BLaER1 treated with 17β-estradiol and CSF1 and Interleukin-3, amounts not matched to agents 10 nM and 100 nM (cell line): ENCODE measurements at regions not wholly inside any gene's neighbourhood (a gene's known extent, or its start where the extent isn't known, plus 50 kb on each side); places are given as distances from the start of the nearest gene placed in this dataset.
"Not testable (repeated sequence)": the region's sequence is repeated elsewhere in the genome, so short reads cannot be mapped to it uniquely, and the experiment has no call there.

Source experiments
- H3K27ac ChIP-seq, 11 experiments: shearing (Covaris generic); formaldehyde crosslinking; 2 replicates each; pipeline ENCODE4 v1.8.1; 2022
- H3K27me3 ChIP-seq, 11 experiments: shearing (Covaris generic); formaldehyde crosslinking; 2 replicates each; pipeline ENCODE4 v1.8.1; 2022
- H3K36me3 ChIP-seq, 11 experiments: shearing (Covaris generic); formaldehyde crosslinking; 2 replicates each; pipeline ENCODE4 v1.8.1; 2022
- H3K4me1 ChIP-seq, 10 experiments: shearing (Covaris generic); formaldehyde crosslinking; 2 replicates each; pipeline ENCODE4 v1.8.1; 2022
- H3K4me2 ChIP-seq, 11 experiments: shearing (Covaris generic); formaldehyde crosslinking; 2 replicates each; pipeline ENCODE4 v1.8.1; 2022
- H3K4me3 ChIP-seq, 10 experiments: shearing (Covaris generic); formaldehyde crosslinking; 2 replicates each; pipeline ENCODE4 v1.8.1; 2022
- H3K9ac ChIP-seq, 11 experiments: shearing (Covaris generic); formaldehyde crosslinking; 2 replicates each; pipeline ENCODE4 v1.8.1; 2022
- H3K9me3 ChIP-seq, 11 experiments: shearing (Covaris generic); formaldehyde crosslinking; replicated peaks in 1 of 11; 2 replicates each; pipeline ENCODE4 v1.8.1; 2022
- H4K20me1 ChIP-seq, 11 experiments: shearing (Covaris generic); formaldehyde crosslinking; 2 replicates each; pipeline ENCODE4 v1.8.1; 2022
- Cebpa-rat ChIP-seq, 11 experiments: shearing (Covaris generic); IDR thresholded peaks; 2 replicates each; pipeline ENCODE4 v1.8.1; 2022

DNA sequence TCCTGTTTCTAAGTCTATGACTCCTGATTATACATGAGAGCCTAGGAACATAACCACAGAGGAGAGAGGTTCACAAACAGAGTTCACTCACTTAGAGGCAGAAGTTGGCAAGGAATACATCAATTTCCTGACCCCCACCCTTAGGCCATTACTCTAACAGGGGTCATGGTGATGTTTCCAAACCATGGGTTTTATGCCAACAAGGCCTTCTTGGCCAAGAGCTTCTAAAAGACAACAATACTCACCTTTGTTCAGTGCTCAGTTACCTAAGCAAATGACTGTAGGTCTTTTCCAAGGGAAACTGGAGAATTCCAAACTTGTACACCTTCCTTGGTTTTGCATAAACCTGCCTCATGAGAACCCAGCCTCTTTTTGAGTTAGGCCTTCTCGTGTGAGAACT is 52.6 kb downstream of the ERICH4 start:
- Histone ChIP-seq H3K36me3 (no peaks in the 10 kb centered on the region), H3K4me3 (no peak overlapping the region), H3K9ac (no peak overlapping the region), H3K9me3 (peaks cover 0 to 7% (median 0%) of the 10 kb centered on the region in 11 experiments; a peak in 4 of 22 replicates), H3K27ac (no peak overlapping the region), H3K4me2 (no peak overlapping the region), H3K4me1 (peaks cover 0 to 2% (median 0%) of the 10 kb centered on the region in 10 experiments; a peak in 2 of 20 replicates), H3K27me3 (no peaks in the 10 kb centered on the region), H4K20me1 (no peaks in the 10 kb centered on the region)
- no peak for TF ChIP-seq Cebpa-rat (IDR thresholded peaks at IDR 0.05)

DNA sequence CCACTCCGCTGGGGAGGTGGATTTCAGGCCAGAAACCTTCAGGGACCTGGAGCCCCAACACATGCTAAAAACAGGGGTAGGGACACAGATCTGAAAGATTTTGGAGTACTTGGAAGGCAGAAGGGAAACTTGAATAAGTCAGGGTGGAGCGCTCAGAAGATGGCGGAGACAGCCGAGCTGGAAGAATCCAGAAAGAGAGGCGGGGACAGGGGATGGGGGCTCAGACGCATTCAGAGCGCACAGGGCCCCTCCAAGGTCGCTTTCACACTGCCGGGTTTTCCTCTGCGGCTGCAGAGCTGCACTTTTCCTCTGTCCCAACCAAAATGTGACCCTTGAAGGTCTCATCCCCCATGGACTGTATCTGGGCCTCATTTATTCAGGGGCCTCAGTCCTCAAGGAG is 56.9 kb downstream of the ERICH4 start:
- Histone ChIP-seq H3K9me3 (peaks cover 17 to 26% (median 21%) of the 10 kb centered on the region in 11 experiments), H3K4me1 (peaks cover 0 to 14% (median 9%) of the 10 kb centered on the region in 10 experiments; a peak in 12 of 20 replicates), H3K4me3 (no peak overlapping the region), H4K20me1 (no peaks in the 10 kb centered on the region), H3K36me3 (no peaks in the 10 kb centered on the region), H3K27me3 (no peaks in the 10 kb centered on the region), H3K4me2 (no peak overlapping the region), H3K27ac (no peak overlapping the region), H3K9ac (no peak overlapping the region)
- no peak for TF ChIP-seq Cebpa-rat (IDR thresholded peaks at IDR 0.05)

DNA sequence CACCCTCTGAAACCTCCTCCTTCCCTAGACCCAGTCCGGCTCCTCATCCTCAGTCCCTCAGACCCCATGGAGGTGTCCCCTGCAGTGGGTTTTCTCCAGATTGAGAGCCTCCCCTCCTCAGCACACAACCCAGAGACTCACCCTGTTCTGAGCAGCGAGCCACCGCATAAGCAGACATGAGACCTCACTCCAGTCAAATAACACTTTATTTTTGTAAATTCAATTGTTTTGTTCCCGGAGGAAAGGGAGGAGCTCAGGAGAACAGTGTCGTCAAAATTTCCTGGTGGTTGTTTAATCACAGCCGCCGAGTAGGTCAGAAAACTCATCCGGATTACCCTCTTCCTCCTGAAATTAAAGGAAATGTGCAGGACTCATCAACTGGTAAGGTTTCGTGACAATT is 57.5 kb downstream of the ERICH4 start:
- Histone ChIP-seq H3K4me1 (peaks cover 0 to 14% (median 9%) of the 10 kb centered on the region in 10 experiments; a peak in 12 of 20 replicates), H3K36me3 (no peaks in the 10 kb centered on the region), H4K20me1 (no peaks in the 10 kb centered on the region), H3K4me2 (0 out of 22 replicates have a peak overlapping the region, but pooled peaks of 1 of the 11 experiments have one; percentile 50), H3K27ac (no peak overlapping the region), H3K9me3 (peaks cover 22 to 32% (median 27%) of the 10 kb centered on the region in 11 experiments), H3K9ac (no peak overlapping the region), H3K4me3 (no peak overlapping the region), H3K27me3 (no peaks in the 10 kb centered on the region)
- TF ChIP-seq Cebpa-rat (IDR thresholded peaks at IDR 0.05) = no peak

DNA sequence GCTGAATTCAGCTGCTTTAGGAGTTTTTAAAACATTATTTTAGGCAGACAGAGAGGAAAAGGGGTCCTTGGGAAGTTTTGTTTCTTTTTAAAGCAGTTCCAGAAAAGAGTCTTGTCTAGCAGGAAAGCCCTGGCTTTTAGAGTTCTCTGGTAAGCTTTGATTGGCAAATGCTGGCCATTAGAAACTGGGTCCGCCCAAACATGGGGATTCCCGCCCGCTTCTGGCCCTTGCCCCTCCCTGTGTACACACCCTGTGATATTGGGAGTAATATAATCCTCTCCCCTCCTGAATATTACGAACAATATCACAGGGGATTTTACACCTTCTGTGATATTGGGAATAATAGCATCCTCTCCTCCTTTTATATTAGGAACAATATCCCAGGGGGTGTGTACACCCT is 58.9 kb downstream of the ERICH4 start:
- Histone ChIP-seq H3K27ac (no peak overlapping the region), H3K9me3 (peaks cover 24 to 39% (median 33%) of the 10 kb centered on the region in 11 experiments), H3K9ac (no peak overlapping the region), H3K4me1 (peaks cover 0 to 14% (median 9%) of the 10 kb centered on the region in 10 experiments; a peak in 12 of 20 replicates), H3K36me3 (no peaks in the 10 kb centered on the region), H4K20me1 (no peaks in the 10 kb centered on the region), H3K4me3 (no peak overlapping the region), H3K4me2 (peak overlapping the region in 7 of 11 experiments; percentile 2 to 56 (median 33); a peak in 8 of 22 replicates), H3K27me3 (no peaks in the 10 kb centered on the region)
- TF ChIP-seq Cebpa-rat (IDR thresholded peaks at IDR 0.05) = no peak

DNA sequence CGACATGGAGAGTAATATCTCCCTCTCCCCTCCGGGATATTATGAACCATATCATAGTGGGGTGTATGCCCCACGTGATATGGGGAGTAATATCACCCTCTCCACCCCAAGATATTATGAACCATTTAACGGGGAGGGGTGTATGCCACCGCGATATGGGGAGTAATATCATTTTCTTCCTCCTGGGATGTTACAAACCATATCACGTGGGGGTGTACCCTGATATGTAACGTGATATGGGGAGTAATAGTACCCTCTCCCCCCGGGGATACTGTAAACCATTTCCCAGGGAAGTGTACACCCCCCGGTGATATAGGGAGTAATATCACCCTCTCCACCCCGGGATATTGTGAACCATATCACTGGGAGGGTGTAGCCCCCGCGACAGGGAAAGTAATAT is 62.1 kb downstream of the ERICH4 start:
- peaks cover 0 to 14% (median 9%) of the 10 kb centered on the region in 10 experiments; a peak in 12 of 20 replicates for H3K4me1 ChIP-seq
- H3K4me3 ChIP-seq = no peak overlapping the region
- H3K9me3 ChIP-seq = peaks cover 26 to 48% (median 43%) of the 10 kb centered on the region in 11 experiments
- H3K9ac ChIP-seq = no peak overlapping the region
- no peaks in the 10 kb centered on the region for H4K20me1 ChIP-seq
- H3K27ac ChIP-seq = no peak overlapping the region
- TF ChIP-seq Cebpa-rat (IDR thresholded peaks at IDR 0.05) = no peak
- H3K36me3 ChIP-seq = no peaks in the 10 kb centered on the region
- no peak overlapping the region for H3K4me2 ChIP-seq
- H3K27me3 ChIP-seq = no peaks in the 10 kb centered on the region

DNA sequence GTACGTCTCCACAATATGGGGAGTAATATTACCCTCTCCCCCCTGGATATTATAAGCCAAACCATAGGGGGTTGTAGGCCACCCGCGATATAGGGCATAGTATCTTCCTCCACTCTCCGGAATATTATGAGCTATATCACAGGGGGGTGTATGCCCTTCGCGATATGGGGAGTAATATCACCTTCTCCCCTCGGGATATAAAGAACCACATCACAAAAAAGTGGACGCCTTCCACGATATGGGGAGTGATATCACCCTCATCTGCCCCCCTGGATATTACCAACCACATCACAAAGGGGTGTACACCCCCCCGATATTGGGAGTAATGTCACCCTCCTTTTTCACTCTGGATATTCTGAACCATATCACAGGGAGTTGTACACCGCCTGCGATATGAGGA is 65.5 kb upstream of the CEACAM21 start:
- Histone ChIP-seq H3K4me3 (no peak overlapping the region), H3K4me1 (no peaks in the 10 kb centered on the region), H3K27ac (no peak overlapping the region), H3K4me2 (no peak overlapping the region), H4K20me1 (no peaks in the 10 kb centered on the region), H3K36me3 (no peaks in the 10 kb centered on the region), H3K9ac (no peak overlapping the region), H3K9me3 (peaks cover 7 to 25% (median 19%) of the 10 kb centered on the region in 11 experiments; a peak in 20 of 22 replicates), H3K27me3 (peaks cover 0 to 5% (median 0%) of the 10 kb centered on the region in 11 experiments; a peak in 1 of 22 replicates)
- TF ChIP-seq Cebpa-rat (IDR thresholded peaks at IDR 0.05) = no peak

DNA sequence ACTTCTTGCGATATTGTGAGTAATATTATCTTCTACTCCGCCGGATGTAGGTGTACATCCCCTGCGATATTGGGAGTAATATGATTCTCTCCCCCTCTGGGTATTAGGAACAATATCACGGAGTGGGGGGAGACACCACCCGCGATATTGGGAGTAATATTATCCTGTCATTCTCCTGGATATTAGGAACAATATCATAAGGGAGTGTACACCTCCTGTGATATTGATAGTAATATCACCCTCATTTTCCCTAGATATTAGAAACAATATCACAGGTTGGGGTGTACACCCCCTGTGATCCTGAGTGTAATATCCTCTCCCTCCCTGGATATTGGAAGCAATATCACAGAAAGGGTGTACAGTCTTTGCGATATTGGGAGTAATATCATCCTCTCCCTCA is 64.3 kb upstream of the CEACAM21 start:
- H3K4me1 ChIP-seq = peaks cover 0 to 11% (median 9%) of the 10 kb centered on the region in 10 experiments; a peak in 16 of 20 replicates

DNA sequence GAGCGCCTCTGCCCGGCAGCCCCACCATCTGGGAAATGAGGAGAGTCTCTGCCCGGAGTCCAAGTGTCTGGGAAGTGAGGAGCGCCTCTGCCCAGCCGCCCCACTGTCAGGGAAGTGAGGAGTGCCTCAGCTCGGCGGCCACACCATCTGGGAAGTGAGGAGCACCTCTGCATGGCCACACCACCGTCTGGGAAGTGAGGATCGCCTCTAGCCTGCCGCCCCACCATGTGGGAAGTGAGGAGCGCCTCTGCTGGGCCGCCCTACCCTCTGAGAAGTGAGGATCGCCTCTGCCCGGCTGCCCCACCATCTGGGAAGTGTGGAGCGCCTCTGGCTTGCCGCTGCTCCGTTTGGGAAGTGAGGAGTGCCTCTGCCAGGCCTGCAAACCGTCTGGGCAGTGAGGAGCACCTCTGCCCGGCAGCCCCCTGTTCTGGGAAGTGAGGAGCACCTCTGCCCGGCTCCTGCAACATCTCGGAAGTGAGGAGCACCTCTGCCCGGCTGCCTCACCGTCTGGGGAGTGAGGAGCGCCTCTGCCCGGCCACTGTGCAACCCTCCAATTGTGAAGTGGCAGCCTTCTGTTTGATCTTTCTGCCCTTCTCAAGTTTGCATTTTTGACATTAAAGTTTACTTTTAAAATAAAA is 60.8 kb upstream of the CEACAM21 start:
- TF ChIP-seq Cebpa-rat (IDR thresholded peaks at IDR 0.05) = no peak

More for the DNA sequence above, 64.3 kb upstream of the CEACAM21 start:
- Histone ChIP-seq H3K4me3 (no peak overlapping the region), H3K9ac (no peak overlapping the region), H3K27me3 (peaks cover 0 to 5% (median 0%) of the 10 kb centered on the region in 11 experiments; a peak in 1 of 22 replicates), H3K9me3 (peaks cover 4 to 18% (median 13%) of the 10 kb centered on the region in 11 experiments; a peak in 13 of 22 replicates), H3K36me3 (no peaks in the 10 kb centered on the region), H3K27ac (no peak overlapping the region), H4K20me1 (no peaks in the 10 kb centered on the region), H3K4me2 (no peak overlapping the region)
- no peak for TF ChIP-seq Cebpa-rat (IDR thresholded peaks at IDR 0.05)

DNA sequence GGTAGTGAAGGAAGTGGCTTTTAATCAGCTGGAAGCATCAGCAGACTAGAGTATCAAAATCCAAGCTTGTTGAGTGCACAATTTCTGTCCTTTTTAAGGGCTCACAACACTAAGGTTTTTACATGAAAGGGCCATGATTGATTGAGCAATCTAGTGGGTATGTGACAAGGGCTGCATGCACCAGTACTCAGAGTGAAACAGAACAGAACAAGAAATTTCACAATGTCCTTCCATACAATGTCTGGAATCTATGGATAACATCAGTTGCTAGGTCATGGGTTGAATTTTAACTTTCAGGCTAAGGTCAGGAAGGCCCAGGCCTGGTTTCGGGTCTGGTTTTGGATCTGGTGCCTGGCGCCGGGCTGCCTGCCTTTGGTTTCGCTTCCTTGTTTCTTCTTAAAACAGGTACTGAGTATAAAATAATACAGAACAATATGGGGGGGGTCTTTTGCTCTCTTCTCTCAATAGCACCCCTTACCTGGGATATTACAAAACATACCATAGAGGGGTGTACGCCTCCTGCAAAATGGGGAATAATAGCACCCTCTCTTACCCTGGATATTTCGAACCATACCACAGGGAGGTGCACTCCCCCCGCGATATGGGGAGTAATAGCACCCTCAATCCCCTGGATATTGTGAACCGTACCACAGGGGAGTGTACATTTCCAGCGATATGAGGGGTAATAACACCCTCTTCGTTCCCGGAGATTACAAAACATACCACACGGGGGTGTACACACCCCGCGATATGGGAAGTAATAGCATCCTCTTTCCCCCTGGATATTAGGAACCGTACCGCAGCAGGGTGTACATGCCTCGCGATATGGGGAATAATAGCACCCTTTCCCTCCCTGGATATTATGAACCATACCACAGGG is 59.4 kb upstream of the CEACAM21 start:
- H3K9me3 ChIP-seq, H3K4me3 ChIP-seq, H3K9ac ChIP-seq, H4K20me1 ChIP-seq, H3K36me3 ChIP-seq: not testable (repeated sequence)
- Histone ChIP-seq H3K27me3 (peaks cover 0 to 22% (median 17%) of the 10 kb centered on the region in 11 experiments; a peak in 18 of 22 replicates), H3K27ac (peak overlapping the region in 3 of 11 experiments; percentile 31 to 53 (median 33); a peak in 4 of 22 replicates), H3K4me2 (peak overlapping the region; percentile 6 to 77 (median 54); a peak in 20 of 22 replicates), H3K4me1 (peaks cover 2 to 25% (median 21%) of the 10 kb centered on the region in 10 experiments; a peak in 18 of 20 replicates)
- TF ChIP-seq Cebpa-rat (IDR thresholded peaks at IDR 0.05) = peak in 7 of 11 experiments; percentile 41 to 71 (median 55); a peak in 8 of 22 replicates

More for the DNA sequence above, 60.8 kb upstream of the CEACAM21 start:
- Histone ChIP-seq H3K27ac (peak overlapping the region in 1 of 11 experiments; percentile 4; a peak in 1 of 22 replicates), H4K20me1 (no peaks in the 10 kb centered on the region), H3K4me3 (no peak overlapping the region), H3K9ac (no peak overlapping the region), H3K9me3 (peaks cover 0 to 7% (median 5%) of the 10 kb centered on the region in 11 experiments; a peak in 11 of 22 replicates), H3K4me1 (peaks cover 0 to 17% (median 14%) of the 10 kb centered on the region in 10 experiments; a peak in 16 of 20 replicates), H3K27me3 (peaks cover 0 to 8% (median 4%) of the 10 kb centered on the region in 11 experiments; a peak in 8 of 22 replicates), H3K36me3 (no peaks in the 10 kb centered on the region), H3K4me2 (no peak overlapping the region)
